ENCODE measurements at regions not wholly inside any gene's neighbourhood (a gene's known extent, or its start where the extent isn't known, plus 50 kb on each side); places are given as distances from the start of the nearest gene placed in this dataset.

DNA sequence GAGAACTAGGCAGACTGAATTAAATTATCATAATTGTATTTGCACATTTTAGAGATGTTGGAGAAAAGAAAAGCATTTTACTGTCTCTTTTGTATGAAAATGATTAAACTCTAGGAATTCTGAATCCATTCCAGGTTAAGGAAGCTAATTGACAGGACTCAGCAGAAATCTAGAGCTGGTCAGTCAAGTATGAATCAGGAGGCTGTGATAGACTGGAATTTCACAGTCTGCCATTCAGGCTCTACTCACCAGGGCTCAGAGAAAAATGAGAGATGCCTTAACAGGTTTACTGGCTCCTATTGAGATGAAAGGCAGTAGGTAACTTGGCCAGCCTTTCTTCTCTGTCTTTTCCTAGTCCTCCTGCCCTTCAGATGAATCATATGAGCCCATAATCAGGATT lies 693.9 kb upstream of the CHORDC1 start:
- intact Hi-C loops (cut with DNase I, micrococcal nuclease): no loop called here
- DNase-seq: no peak
- ATAC-seq: no peak

DNA sequence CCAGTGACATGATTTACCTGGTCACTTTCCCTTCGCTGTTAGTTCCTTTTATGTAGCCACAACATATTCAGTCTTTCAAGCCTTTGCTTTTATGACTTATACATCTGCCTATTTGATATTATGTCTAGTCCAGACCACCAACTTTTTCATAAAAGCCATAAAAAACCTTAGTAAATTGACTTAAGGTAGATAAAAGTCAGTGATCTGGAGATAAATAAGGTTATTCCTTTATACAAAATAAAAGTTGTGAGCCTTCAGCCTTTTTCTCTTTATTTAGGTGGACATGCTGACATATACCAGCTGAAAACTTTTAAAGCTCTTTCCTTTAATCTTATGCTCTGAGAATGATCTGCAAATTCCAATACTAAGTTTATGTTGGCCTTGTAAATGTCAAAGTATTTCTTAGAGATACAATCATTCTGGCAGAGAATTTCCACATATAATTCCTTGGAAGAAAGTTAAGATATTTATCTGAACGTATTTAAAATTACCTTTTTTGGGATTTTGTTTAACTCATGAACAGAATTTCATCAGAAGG lies 690.4 kb upstream of the CHORDC1 start:
- intact Hi-C loops (cut with DNase I, micrococcal nuclease): no loop called here
- no peak for ATAC-seq
- no peak for DNase-seq

DNA sequence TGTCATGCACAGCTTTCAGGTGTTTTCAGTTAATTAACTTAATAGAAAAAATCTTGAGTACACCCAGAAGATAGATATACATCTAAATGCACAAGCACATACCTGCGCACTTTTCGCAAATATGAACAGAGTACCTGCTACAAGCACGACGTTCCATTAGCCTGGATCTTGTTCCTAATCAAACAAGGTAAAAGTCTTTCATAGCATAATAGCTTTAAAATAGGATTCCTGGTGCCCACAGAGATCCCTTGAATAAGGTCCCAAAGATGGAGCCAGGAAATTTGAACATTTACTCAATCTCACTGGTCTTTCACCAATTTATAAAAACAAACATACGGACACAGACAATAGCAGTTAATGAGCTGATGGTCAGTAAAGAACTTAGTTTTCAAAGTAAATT lies 689.8 kb upstream of the CHORDC1 start:
- no peak for DNase-seq
- ATAC-seq: no peak
- intact Hi-C loops (cut with DNase I, micrococcal nuclease): no loop called here

DNA sequence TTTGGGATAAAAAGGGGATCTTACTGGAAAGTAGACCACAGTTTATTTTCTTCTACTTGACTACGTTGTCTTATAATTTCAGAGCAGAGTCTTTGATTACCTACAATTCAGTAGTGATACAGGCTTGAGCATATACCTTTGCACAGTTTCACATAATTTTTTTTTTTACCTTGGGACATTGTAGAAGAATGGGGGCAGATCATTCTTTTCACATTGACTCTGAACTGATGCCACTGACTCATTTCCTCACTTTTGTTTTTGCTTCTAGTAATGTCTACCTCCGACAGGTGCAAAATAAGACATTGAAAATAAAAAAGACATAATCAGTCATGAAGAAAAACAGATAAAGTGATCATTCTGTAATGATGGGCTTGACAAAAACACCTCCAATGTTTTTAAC lies 688.3 kb upstream of the CHORDC1 start:
- DNase-seq: no peak
- intact Hi-C loops (cut with DNase I, micrococcal nuclease): no loop called here
- no peak for ATAC-seq

DNA sequence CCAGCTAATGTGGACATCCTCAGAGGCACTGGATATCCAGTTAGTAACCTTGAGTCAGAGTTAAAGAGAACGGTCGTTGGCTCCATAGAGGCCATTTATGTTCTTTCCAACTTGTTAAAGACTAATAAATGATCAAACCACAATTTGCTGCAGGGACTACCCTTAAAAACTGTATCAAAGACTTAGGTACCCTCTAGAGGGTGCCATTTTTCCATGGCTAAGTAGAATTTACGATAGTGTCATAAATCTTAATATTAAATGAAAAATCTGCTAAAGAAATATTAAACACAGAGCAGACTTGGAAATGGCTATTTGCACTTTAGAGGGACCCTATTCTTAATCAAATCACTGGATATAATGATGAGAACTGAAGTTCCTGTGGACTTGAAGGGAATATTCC lies 685.2 kb upstream of the CHORDC1 start:
- intact Hi-C loops (cut with DNase I, micrococcal nuclease): no loop called here
- DNase-seq: no peak

DNA sequence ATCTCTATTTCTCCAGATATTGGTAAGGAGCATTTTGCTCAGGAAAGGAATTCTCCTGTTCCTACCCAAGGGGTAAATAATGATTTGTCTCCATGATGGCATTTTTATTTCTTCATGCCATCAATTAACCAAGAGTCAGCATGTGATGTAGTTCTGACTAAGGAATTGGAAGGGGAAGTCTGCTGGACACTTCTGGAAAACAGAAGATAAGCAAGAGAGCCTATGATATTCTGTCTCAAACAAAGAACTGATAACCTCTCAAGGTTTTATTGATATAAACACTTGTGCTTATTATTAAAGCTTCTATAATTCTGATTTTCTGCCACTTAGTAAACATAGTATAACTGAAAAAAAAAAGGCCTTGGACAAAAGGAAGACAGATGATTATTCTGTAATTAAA lies 673.0 kb upstream of the CHORDC1 start:
- intact Hi-C loops (cut with DNase I, micrococcal nuclease): no loop called here
- DNase-seq (no peak), ATAC-seq (no peak)

More for the DNA sequence above, 685.2 kb upstream of the CHORDC1 start:
- no peak for ATAC-seq

GRCh38 chr11:90890347-90890746 lies 667.5 kb upstream of the CHORDC1 start:
- DNase-seq (no peak), ATAC-seq (no peak)
- intact Hi-C loops (cut with DNase I, micrococcal nuclease): no loop called here

DNA sequence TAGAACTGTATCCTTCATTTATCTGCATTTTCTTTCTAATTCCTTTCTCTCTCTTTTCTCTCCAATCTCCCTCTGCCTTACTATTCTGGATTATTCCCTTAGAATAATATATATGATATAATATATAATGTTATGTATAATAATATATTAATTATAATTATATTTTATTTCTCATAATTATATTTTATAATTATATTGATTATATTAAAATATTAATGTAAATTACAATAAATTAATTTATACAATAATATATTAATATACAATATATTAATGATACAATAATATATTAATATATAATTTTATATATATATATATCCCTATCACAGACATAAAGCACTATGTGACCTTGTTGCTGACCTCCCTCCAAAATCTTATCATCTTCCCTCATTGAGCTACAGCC lies 661.3 kb upstream of the CHORDC1 start:
- ATAC-seq: no peak
- intact Hi-C loops (cut with DNase I, micrococcal nuclease): no loop called here

GRCh38 chr11:90874986-90875385 lies 652.1 kb upstream of the CHORDC1 start:
- intact Hi-C loops (cut with DNase I, micrococcal nuclease): no loop called here
- no peak for ATAC-seq
- no peak for DNase-seq

More for the DNA sequence above, 661.3 kb upstream of the CHORDC1 start:
- DNase-seq: no peak

DNA sequence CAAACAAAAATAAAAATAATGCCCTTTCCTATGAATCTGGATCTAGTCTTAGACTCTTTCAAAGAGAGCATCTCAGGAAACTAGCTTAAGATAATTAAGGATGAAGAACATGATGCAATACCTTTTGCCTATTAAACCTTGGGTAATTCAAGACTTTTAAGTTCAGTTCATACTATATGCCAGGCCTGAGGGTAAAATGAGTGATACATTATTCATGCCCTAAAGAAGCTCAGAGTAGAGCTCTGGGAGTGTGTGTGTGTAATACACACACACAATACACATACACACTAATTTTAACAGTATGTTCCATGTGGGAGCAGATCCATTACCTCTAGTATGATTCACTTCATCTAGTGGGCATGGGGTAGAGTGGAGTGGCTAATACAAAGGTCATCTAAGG lies 651.4 kb upstream of the CHORDC1 start:
- DNase-seq (no peak), ATAC-seq (no peak)
- intact Hi-C loops (cut with DNase I, micrococcal nuclease): no loop called here

GRCh38 chr11:90867416-90867815 lies 644.6 kb upstream of the CHORDC1 start:
- no peak for ATAC-seq
- DNase-seq: no peak
- intact Hi-C loops (cut with DNase I, micrococcal nuclease): no loop called here

DNA sequence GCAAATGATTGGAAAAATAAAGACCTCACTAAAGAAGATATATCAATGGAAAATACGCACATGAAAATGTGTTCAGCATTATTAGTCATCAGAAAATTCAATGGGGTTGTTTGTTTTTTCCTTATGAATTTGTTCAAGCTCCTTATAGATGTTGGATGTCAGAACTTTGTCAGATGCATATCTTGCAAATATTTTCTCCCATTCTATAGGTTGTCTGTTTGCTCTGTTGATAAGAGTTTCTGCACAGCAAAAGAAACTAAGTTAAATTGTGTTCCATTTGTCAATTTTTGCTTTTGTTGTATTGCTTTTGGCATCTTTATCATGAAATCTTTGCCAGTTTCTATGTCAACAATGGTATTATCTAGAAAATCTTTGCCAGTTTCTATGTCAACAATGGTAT lies 633.9 kb upstream of the CHORDC1 start:
- intact Hi-C loops (cut with DNase I, micrococcal nuclease): no loop called here
- no peak for DNase-seq
- no peak for ATAC-seq

GRCh38 chr11:90855531-90855930 lies 632.7 kb upstream of the CHORDC1 start:
- ATAC-seq: no peak
- no peak for DNase-seq
- intact Hi-C loops (cut with DNase I, micrococcal nuclease): no loop called here

GRCh38 chr11:90851196-90851595 lies 628.3 kb upstream of the CHORDC1 start:
- DNase-seq: no peak
- intact Hi-C loops (cut with DNase I, micrococcal nuclease): no loop called here
- no peak for ATAC-seq

GRCh38 chr11:90849312-90849711 lies 626.5 kb upstream of the CHORDC1 start:
- DNase-seq (no peak), ATAC-seq (no peak)
- intact Hi-C loops (cut with DNase I, micrococcal nuclease): no loop called here

GRCh38 chr11:90847268-90847886 lies 624.5 kb upstream of the CHORDC1 start:
- intact Hi-C loops (cut with DNase I, micrococcal nuclease): no loop called here
- ATAC-seq (no peak), DNase-seq (no peak)

DNA sequence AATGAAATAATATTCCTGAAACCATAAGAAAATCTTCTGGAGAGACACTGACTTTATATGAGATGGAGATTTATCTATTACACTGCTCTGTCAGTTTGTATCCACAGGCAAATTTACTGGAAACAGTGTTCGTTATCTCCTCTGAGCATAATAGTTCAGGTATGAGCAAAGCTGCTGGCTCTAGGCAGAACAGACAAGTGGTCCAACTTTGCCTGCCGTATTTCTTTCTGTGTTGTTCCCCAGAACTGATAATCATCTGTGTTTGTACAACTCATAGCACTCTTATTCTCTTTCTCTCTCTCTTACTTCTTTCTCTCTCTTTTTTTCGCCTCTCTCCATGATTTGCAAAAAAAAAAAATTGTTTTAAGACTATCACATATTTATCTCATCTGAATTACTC lies 623.8 kb upstream of the CHORDC1 start:
- DNase-seq (no peak), ATAC-seq (no peak)
- intact Hi-C loops (cut with DNase I, micrococcal nuclease): no loop called here

- ATAC-seq (no peak), DNase-seq (no peak)
- intact Hi-C loops (cut with DNase I, micrococcal nuclease): no loop called here
Observed at GRCh38 chr11:90845799-90846198, 623.0 kb upstream of the CHORDC1 start.

GRCh38 chr11:90845126-90845525 lies 622.3 kb upstream of the CHORDC1 start:
- DNase-seq (no peak), ATAC-seq (no peak)
- intact Hi-C loops (cut with DNase I, micrococcal nuclease): no loop called here

DNA sequence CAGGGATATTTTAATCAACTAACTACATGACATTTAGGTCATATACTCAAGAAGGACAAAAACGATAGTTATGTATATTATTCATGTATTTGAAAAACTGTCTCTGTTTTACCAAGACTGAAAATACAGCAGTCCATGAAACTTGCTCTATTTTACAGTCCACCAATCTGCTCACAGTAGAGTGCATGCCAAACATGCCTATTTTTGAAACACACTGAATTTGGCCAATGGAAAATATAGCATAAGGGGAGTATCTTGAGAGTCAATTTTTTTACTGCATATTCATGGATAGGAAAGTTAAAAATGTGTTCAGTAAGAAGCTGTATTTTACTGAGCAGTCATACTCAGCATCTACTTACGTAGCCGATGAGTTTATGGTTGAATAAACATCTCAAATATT lies 621.2 kb upstream of the CHORDC1 start:
- DNase-seq (no peak), ATAC-seq (no peak)
- intact Hi-C loops (cut with DNase I, micrococcal nuclease): no loop called here

GRCh38 chr11:90842681-90843080 lies 619.8 kb upstream of the CHORDC1 start:
- ATAC-seq: no peak
- intact Hi-C loops (cut with DNase I, micrococcal nuclease): no loop called here
- DNase-seq: no peak
